ENCODE measurements at regions not wholly inside any gene's neighbourhood (a gene's known extent, or its start where the extent isn't known, plus 50 kb on each side); places are given as distances from the start of the nearest gene placed in this dataset.

GRCh38 chr6:105514306-105514705, 111.4 kb upstream of the PREP start:
- ATAC-seq, result no peak

GRCh38 chr6:105511639-105512038, 108.8 kb upstream of the PREP start:
- ATAC-seq, result no peak

- no peak for ATAC-seq
These were observed 107.9 kb upstream of the PREP start for GRCh38 chr6:105510746-105511145.

- no peak for ATAC-seq
These were observed 106.8 kb upstream of the PREP start for GRCh38 chr6:105509506-105510331.

- ATAC-seq, result no peak
These were observed 104.9 kb upstream of the PREP start for GRCh38 chr6:105507811-105508210.

GRCh38 chr6:105504706-105505105, 101.8 kb upstream of the PREP start:
- no peak for ATAC-seq

- no peak for ATAC-seq
These were observed 100.8 kb upstream of the PREP start for GRCh38 chr6:105503641-105504040.

- no peak for ATAC-seq
These were observed 99.0 kb upstream of the PREP start for GRCh38 chr6:105501826-105502344.

- no peak for ATAC-seq
These were observed 98.4 kb upstream of the PREP start for GRCh38 chr6:105501246-105501645.

- no peak for ATAC-seq
These were observed 97.8 kb upstream of the PREP start for GRCh38 chr6:105500693-105501092.

GRCh38 chr6:105499931-105500330, 97.0 kb upstream of the PREP start:
- ATAC-seq, result no peak

- ATAC-seq, result no peak
These were observed 96.4 kb upstream of the PREP start for GRCh38 chr6:105499136-105499870.

GRCh38 chr6:105497549-105497948, 94.7 kb upstream of the PREP start:
- no peak for ATAC-seq

- ATAC-seq, result no peak
These were observed 92.6 kb upstream of the PREP start for GRCh38 chr6:105495515-105495914.

- no peak for ATAC-seq
These were observed 91.8 kb upstream of the PREP start for GRCh38 chr6:105494688-105495087.

GRCh38 chr6:105493736-105494135, 90.9 kb upstream of the PREP start:
- no peak for ATAC-seq

GRCh38 chr6:105492706-105493673, 90.1 kb upstream of the PREP start:
- ATAC-seq, result no peak

- no peak for ATAC-seq
These were observed 86.3 kb upstream of the PREP start for GRCh38 chr6:105489216-105489530.

- ATAC-seq, result no peak
These were observed 85.8 kb upstream of the PREP start for GRCh38 chr6:105488516-105489215.

GRCh38 chr6:105487040-105487790, 84.3 kb upstream of the PREP start:
- ATAC-seq, result no peak

GRCh38 chr6:105485456-105485855, 82.6 kb upstream of the PREP start:
- no peak for ATAC-seq

All from esophagus mucosa (tissue), 1 donor.